Jurkat, Clone E6-1 (cell line): ENCODE measurements at regions not wholly inside any gene's neighbourhood (a gene's known extent, or its start where the extent isn't known, plus 50 kb on each side); places are given as distances from the start of the nearest gene placed in this dataset.

Experiments
- DNase-seq: peaks from one replicate; pipeline ENCODE4 v3.0.0-alpha.2; 2011; ENCODE audit warnings: low read depth, low spot score
- H3K4me3 ChIP-seq: 2 replicates; pipeline ENCODE4 v1.5.1; 2011; ENCODE audit warnings: mild to moderate bottlenecking, low read length, control low read depth, moderate library complexity

DNA sequence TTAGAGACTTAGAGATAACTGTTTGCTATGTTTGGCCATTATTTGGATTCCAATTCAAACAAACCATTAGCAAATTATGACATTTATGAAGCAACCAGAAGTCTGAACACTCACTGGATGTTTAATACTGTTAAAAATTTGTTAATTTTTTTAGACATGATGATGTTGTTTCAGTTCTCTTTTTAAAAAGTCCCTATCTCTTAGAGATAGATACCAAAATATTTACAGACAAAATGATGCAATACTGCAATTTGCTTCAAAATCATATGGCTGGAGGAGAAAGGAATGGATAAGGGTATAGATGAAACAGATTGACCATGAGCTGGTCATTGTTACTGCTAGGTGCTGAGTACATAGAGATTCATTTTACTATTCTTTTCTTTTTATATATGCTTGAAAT lies 534.6 kb downstream of the BCOR start:
- no peak overlapping the region for H3K4me3 ChIP-seq
- DNase-seq: no peak

DNA sequence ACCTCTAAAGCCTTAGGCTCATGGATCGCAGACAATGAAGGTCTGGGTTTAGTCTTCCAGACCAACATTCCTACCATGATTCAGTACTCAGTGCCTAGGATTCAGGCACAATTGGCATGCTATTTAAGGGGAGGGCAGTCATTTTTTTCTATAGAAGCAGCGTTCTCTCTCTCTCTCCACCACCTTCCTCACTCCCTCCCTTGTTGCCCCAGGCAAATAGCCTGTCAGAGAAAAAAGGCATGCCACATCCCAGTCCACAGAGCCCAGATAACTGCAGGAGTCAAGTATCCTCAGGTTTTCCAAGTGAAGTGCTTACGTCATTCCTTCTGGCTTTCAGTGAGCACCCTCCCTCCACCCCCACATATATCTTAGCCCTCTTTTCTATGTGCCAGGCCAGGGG lies 533.0 kb downstream of the BCOR start:
- no peak overlapping the region for H3K4me3 ChIP-seq
- no peak for DNase-seq

GRCh38 chrX:39574178-39574577 lies 523.6 kb downstream of the BCOR start:
- no peak for DNase-seq
- no peak overlapping the region for H3K4me3 ChIP-seq

GRCh38 chrX:39576041-39576872 lies 521.5 kb downstream of the BCOR start:
- DNase-seq: no peak
- no peak overlapping the region for H3K4me3 ChIP-seq

DNA sequence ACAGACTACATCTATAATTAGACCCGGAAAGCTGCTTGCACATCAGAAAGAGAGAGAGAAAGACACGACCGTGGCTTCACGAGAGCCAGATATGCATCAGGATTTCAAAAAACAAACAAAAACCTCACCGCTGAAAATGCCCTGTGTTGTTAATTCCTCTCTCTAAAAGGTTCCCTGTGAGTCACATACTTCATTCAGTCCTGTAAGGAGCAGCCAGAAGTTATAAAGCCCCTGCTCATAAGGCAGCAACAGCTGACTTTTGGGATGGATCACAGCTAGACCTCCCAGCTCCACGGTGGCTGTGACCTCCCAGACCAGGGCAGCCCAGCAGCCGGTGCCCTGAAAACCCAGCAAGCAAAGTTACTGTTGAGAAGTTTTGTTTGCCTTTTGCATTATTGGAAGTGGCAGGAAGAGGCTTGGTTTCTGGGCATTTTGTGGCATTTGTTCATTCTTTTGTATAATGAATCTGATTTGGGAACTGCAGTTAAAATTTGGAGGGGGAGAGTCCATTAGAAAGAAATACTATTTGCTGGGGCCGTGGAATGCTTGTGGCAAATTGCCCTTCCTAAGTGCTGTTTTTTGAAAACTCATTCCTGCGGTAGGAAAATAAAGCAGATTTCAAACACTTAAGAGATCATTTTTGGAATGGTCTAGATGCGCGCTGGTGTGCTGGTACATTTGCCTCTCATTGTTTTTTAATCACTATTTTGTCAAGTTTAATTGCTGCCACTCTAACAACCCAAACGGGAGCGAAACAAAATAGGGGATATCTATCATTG lies 520.4 kb downstream of the BCOR start:
- H3K4me3 ChIP-seq: no peak overlapping the region
- no peak for DNase-seq

- DNase-seq: peak; percentile 50
- H3K4me3 ChIP-seq: no peak overlapping the region; the same call in 1 of the 2 replicates
These were observed 519.5 kb downstream of the BCOR start for GRCh38 chrX:39577985-39578869.

DNA sequence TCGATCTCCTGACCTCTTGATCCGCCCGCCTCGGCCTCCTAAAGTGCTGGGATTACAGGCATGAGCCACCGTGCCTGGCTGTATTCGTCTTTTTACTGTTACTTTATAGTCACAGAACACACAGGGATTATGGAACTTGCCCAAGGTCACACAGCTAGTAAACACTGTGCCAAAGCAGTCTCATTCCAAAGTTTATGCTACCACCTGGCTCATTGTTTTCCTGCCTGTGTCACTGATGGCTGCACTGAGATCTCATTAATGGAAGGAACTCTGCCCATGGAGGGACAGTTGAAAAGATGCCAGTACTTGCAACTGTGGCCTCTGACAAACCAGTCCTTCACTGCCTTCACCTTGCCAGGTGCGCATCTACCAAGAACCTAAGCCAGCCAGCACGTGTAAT lies 517.7 kb downstream of the BCOR start:
- H3K4me3 ChIP-seq: no peak overlapping the region
- no peak for DNase-seq

DNA sequence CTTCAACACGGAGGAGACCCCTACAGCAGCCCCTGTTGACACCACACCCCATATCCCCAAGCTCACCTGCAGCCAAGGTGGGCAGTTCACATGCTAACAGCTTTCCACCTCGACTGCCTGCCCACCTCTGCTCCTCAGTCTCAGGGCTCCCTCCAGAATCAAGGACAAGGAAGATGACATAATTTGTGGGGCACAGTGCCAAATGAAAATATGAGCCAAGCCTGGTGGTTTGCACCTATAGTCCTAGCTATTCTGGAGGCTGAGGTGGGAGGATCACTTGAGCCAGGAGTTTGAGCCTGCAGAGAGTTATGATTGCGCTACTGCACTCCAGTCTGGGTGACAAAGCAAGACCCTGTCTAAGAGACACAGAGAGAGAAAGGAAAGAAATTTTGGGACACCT lies 516.3 kb downstream of the BCOR start:
- no peak for DNase-seq
- no peak overlapping the region for H3K4me3 ChIP-seq

GRCh38 chrX:39582091-39582490 lies 515.7 kb downstream of the BCOR start:
- H3K4me3 ChIP-seq: no peak overlapping the region
- DNase-seq: no peak

DNA sequence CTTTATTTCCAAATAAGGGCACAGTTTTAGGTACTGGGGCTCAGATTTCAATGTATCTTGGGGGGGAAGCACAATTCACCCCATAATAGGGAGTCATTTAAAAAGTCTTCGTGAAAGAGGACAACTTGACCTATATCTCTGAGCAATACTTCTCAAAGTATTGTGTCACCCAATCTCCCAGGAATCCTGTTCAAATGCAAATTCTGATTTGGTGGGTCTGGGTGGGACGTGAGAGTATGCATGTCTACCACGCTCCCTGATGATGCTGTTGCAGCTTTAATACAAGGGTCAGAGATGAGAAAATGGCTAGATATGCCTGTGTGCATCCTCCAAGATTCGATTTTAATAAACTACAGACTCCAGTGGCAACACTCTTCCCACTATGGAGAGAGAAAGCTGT lies 514.8 kb downstream of the BCOR start:
- no peak overlapping the region for H3K4me3 ChIP-seq
- DNase-seq: no peak

- H3K4me3 ChIP-seq: no peak overlapping the region
- DNase-seq: no peak
These were observed 511.9 kb downstream of the BCOR start for GRCh38 chrX:39585808-39586207.

- H3K4me3 ChIP-seq: no peak overlapping the region
- DNase-seq: no peak
These were observed 511.4 kb downstream of the BCOR start for GRCh38 chrX:39586359-39586758.

- no peak overlapping the region for H3K4me3 ChIP-seq
- no peak for DNase-seq
These were observed 506.7 kb downstream of the BCOR start for GRCh38 chrX:39591099-39591498.

- no peak overlapping the region for H3K4me3 ChIP-seq
- no peak for DNase-seq
These were observed 505.0 kb downstream of the BCOR start for GRCh38 chrX:39592776-39593175.

DNA sequence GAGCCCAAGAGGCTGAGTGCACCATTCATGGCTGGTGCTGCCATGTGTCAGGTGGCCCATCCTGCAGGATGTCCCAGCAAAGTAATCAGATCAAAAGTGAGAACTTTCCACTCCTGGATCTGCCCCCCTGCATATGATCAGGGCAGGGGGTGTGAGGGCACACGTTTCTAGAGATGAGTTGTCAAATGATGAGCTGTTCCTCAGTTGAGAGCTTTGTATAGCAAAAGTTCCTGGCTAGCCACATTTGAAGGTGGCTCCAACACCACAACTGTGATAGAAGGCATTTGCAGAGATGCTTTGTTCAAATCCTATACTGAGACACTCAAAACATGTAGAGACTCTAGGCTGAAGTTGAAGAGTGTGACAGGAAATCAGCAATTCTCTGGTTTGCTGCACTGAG lies 501.8 kb downstream of the BCOR start:
- no peak overlapping the region for H3K4me3 ChIP-seq
- DNase-seq: no peak

DNA sequence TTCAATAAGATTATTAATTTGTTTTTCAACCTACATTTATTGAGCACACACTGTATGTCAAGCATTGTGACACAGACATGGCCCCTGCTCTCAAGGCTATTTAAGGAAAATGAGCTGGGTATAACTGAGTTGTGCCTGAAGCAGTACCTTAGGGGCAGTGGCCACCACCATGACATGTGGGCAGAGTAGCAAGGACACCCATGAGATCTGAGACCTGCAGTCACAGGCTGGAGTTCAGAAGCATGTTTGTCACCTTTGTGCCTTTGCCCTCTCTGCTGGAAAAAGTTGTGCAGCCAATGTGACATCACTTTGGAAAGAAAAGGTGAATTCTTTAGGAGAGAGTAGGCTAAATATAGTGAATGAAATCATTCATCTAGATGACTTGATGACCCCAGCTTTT lies 501.3 kb downstream of the BCOR start:
- H3K4me3 ChIP-seq: no peak overlapping the region
- DNase-seq: no peak

DNA sequence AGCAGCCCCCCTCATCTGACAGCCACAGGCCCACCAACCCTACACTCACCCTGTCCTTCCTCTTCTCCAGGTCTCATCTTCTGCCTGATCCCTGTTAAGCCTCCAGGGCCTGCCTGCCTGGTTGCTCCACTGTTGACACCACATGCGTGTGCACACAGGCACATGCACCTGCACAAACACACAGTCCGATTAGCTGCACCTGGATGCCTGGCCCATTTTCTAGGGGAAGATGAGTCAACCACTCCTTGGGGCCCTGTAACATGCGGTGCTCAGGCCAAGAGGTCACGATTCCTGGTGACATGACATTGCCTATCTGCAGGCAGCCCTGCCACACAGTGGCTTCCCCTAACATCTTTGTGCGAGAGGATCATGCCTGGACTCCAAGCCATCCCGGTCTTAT lies 498.4 kb downstream of the BCOR start:
- no peak for DNase-seq
- H3K4me3 ChIP-seq: no peak overlapping the region

DNA sequence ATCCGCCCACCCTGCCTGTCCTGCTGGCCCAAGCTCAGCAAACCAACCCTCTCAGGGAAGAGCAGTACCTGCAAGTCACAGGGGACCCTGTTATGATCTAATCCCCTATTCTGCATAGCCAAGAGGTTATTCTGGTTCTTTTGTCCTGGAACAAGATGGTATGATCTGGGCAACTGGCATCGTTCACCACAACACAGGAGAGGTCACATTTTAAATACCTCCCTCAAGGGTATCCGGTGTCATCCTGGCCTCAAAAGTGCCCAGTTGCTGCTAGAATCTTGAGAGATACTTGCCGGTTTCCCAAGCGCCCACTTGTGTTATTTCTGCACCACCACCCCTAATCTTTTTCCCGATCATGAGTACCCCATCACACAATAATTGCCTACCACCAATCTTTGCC lies 497.5 kb downstream of the BCOR start:
- H3K4me3 ChIP-seq: no peak overlapping the region
- DNase-seq: no peak

GRCh38 chrX:39601231-39602177 lies 496.3 kb downstream of the BCOR start:
- no peak overlapping the region for H3K4me3 ChIP-seq
- DNase-seq: no peak
